GM12874 (cell line): ENCODE measurements at regions not wholly inside any gene's neighbourhood (a gene's known extent, or its start where the extent isn't known, plus 50 kb on each side); places are given as distances from the start of the nearest gene placed in this dataset.

Experiments
- TF ChIP-seq, protein P1 (sequence below): IDR thresholded peaks from 2 replicates; pipeline ENCODE4 v1.5.1; 2011; ENCODE audit warnings: low read depth, mild to moderate bottlenecking, control low read depth, low read length, moderate library complexity; ENCODE audit not compliant: insufficient read depth

DNA sequence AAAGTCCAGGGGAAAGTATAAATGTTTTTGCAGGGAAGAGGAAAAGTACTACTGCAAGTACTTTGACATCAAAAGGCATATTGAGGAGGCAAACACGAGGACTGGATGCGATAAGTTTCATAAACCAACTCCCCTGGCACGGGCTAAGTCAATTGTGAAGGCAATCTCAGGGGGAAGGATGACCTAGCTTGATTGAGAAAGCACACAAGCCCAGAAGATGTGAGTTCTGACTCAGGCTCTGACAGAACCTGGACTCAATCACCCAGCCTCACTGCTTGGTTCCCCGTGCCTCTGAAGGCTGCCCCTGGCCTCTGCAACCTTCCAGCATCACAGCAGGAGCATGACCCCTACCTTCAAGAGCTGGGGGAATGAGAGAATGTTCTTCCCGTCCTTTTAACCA lies 93.2 kb upstream of the ZNF438 start:
- TF ChIP-seq, protein P1, sequence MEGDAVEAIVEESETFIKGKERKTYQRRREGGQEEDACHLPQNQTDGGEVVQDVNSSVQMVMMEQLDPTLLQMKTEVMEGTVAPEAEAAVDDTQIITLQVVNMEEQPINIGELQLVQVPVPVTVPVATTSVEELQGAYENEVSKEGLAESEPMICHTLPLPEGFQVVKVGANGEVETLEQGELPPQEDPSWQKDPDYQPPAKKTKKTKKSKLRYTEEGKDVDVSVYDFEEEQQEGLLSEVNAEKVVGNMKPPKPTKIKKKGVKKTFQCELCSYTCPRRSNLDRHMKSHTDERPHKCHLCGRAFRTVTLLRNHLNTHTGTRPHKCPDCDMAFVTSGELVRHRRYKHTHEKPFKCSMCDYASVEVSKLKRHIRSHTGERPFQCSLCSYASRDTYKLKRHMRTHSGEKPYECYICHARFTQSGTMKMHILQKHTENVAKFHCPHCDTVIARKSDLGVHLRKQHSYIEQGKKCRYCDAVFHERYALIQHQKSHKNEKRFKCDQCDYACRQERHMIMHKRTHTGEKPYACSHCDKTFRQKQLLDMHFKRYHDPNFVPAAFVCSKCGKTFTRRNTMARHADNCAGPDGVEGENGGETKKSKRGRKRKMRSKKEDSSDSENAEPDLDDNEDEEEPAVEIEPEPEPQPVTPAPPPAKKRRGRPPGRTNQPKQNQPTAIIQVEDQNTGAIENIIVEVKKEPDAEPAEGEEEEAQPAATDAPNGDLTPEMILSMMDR, result no peak

DNA sequence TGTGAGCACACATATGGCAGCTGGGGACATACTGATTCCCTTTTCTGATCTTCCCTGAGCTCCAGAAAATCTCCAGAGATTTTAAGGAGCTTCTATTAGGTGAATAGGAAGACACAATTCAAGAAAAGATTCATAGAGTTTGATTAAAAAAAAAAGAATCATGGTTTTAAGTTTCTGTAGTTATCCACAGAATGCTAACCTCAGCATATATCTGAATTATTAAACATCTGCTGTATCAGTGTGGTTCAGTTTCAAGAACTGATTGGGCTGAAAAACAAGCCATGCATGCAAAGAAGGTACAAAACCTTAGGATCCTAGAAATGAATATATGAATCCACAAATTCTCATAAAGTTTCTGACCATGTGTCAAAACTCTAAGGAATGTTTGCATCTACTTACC lies 94.1 kb upstream of the ZNF438 start:
- TF ChIP-seq, protein P1, result no peak

DNA sequence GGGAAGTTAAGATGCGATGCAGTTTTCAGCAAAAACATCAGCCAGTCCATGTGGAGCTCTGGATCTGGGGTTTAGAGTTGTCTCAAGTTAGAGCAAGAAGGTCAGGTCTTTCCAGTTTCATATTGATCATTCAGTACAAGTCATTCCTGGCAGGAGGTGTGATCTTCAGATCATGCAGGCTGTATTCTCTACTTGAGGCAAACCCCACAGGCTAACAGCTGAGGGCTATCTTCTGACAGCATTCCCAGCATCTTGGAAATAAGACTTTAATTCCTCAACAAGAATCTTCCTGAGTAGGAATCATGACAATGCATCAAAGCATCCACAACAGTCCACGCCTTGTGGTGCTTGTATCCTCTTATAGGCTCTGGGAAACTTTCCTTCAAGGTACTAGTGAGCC lies 94.9 kb upstream of the ZNF438 start:
- TF ChIP-seq, protein P1, result no peak

DNA sequence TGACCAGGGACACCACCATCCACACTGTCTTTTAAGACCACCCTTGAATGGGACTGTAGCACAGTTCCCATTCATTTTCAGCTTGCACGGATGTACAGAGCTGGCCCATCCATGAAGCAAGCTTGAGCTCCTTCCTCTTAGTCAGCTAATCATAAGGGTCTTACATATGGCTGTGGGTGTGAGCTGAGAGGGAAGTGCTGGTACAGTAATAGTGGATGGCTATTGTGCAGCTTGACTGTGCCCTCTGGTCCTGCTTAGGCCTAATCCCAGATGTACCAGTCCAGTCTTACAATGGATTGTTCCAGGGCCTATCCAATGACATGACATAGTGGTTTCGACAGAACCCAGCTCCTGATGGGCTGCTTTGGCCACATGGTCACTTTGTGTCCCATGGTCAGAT lies 96.9 kb upstream of the ZNF438 start:
- TF ChIP-seq, protein P1, result no peak

DNA sequence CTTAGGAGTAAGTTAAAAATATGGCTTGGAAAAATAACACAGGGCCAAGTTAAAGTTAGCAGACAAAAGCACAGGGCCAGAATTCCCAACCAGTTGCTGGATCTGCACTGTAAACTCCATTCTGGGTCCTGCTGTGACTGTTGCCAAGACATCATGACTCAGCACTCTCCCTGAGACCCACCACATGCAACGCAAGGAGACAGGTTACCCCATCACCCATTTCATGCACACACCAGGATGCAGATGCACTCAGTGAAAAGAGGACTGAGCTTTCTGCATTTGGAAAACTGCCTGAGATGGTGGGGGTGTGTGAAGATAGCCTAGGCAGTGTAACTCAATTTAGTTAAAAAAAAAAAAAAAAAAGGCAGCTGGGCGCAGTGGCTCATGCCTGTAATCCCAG lies 97.6 kb upstream of the ZNF438 start:
- TF ChIP-seq, protein P1, result no peak

DNA sequence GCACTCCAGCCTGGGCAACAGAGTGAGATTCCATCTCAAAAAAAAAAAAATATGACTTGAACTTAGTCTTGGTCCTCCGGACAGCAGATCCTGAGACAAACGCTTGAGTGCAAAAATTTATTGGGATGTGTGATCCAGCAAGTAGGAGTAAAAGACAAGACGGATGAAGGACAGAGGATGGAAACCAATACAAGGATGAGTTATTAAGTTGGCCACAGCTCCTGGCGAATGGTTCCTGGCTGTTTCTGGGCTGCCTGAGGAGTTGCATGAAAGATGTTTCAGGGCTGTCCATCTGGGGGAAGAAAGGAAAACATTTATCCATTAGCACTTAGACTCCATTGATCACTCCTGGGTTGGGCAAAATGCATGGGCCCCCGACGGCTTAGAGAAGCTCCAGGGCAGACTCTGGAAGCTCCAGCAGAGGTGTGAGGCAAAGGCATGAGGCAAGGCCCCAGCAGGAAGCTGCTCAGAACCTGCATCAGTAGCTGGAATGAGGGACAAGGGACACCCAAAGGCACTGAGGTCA lies 98.3 kb upstream of the ZNF438 start:
- TF ChIP-seq, protein P1, result no peak

DNA sequence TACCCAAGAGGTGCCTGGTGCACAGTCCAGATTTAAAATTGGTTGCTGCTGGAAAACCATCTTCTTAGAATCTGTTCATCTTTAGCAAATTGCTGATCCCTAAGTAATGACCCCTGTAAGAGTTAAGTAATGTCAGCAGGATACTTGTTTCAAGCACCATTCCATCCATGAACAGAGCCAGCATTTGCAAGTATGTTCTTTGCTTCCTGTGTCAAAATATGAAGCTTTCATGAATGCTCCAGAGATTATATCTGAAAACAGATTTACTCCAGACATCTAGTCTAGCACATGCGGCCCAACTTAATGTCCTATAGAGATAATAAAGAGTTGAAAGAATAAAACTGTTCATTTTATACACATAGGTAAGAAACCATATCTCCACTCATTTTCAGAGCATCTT lies 98.7 kb upstream of the ZNF438 start:
- TF ChIP-seq, protein P1, result no peak
